DMS114 treated with DMSO at 0.1 percent for 48 hours (cell line): ENCODE measurements at regions not wholly inside any gene's neighbourhood (a gene's known extent, or its start where the extent isn't known, plus 50 kb on each side); places are given as distances from the start of the nearest gene placed in this dataset.
A peak's percentile ranks its signal among the peaks of the same experiment; 100 is the strongest.
"Not testable (repeated sequence)": the region's sequence is repeated elsewhere in the genome, so short reads cannot be mapped to it uniquely, and the experiment has no call there.

ENCODE experiments used
- DNase-seq: peaks from one replicate; lab custom pipeline; 2025; ENCODE audit not compliant: unreplicated experiment; lab: John Stamatoyannopoulos, UW

DNA sequence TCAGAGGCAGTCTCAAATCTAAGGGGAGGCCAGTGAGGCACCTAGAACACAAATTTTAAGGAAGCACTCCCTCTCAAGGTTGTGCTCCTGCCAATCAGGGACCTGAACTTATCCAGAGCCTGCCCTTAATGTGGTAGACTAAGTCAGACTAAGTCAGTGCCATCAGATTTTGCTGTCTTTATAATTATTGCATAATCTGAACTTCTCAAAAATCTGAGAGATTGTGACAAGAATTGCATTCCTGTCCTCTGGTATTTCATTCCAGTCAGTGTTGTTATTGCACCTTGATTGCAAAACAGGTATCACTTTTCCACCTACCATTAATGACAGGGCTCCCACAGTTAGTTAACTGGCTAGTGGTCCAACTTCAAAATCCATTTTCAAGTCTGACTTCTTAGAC is 197.1 kb upstream of the HCN1 start:
- no peak for DNase-seq

- DNase-seq: not testable (repeated sequence)
Observed at GRCh38 chr5:45890441-45891080, 194.4 kb upstream of the HCN1 start.

- DNase-seq: no peak
Observed at GRCh38 chr5:45862763-45863162, 166.6 kb upstream of the HCN1 start.

GRCh38 chr5:45847877-45848276 is 151.7 kb upstream of the HCN1 start:
- no peak for DNase-seq

DNA sequence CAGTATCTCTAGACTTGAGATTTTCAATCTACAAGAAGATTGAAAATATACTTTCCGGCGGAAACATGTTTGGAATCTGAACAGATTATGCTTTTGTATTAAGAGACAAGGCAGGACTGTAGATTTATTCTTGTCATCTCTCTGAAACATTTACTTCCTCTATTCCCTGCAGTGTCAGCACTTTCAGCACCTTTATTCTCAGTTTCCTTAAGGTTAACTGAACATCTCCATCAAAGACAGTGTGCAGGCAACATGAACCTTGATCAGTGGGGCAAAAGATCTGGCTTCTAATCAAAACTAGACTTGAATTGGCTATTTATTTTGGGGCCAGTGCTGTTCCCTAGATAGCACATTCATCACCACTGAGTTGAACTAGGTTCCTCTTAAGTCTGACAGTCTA is 129.9 kb upstream of the HCN1 start:
- DNase-seq: no peak

GRCh38 chr5:45800331-45800730 is 104.2 kb upstream of the HCN1 start:
- DNase-seq: no peak

DNA sequence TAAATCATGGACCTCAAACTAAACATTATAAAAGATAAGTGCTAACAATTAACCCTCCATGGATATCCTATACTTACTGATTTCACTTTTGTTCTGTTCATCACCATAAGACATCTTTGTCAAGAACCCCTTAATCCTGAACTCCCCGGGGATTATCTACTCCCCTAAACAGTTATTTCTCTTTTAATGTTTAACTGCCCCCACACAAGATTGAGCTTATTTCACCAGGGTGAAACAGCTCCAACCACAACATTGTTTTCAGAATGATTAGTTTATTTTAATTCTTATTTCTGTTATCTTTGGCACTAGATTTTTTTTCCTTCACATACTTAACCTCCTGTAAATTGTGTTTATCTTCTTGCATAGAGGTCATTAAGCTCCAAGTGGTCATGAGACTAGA is 103.2 kb upstream of the HCN1 start:
- DNase-seq: no peak

DNA sequence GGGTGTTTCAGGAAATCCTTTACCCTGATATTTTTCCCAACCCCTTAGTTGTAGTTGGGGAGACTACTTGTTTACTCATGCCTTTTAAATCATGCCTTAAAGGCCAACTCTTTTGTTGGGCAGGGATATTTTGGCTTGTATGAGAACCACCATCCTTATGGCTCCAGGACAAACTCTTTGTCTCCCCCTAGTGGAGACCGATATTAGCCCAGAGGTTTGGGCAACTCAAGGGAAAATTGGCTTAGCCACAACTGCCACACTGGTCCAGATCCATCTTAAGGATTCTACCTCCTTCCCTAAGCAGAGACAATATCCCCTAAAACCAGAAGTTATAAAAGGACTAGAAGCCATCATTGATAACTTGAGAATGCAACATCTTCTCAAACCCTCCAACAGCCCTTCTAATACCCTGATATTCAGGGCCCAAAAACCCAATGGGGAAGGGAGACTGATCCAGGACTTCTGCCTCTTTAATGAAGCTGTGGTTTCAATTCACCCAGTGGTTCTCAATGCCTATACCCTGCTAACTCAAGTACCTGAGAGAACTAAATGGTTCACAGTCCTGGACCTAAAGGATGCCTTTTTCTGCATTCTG is 100.9 kb upstream of the HCN1 start:
- no peak for DNase-seq

- DNase-seq: no peak
Observed at GRCh38 chr5:45795458-45795857, 99.3 kb upstream of the HCN1 start.

DNA sequence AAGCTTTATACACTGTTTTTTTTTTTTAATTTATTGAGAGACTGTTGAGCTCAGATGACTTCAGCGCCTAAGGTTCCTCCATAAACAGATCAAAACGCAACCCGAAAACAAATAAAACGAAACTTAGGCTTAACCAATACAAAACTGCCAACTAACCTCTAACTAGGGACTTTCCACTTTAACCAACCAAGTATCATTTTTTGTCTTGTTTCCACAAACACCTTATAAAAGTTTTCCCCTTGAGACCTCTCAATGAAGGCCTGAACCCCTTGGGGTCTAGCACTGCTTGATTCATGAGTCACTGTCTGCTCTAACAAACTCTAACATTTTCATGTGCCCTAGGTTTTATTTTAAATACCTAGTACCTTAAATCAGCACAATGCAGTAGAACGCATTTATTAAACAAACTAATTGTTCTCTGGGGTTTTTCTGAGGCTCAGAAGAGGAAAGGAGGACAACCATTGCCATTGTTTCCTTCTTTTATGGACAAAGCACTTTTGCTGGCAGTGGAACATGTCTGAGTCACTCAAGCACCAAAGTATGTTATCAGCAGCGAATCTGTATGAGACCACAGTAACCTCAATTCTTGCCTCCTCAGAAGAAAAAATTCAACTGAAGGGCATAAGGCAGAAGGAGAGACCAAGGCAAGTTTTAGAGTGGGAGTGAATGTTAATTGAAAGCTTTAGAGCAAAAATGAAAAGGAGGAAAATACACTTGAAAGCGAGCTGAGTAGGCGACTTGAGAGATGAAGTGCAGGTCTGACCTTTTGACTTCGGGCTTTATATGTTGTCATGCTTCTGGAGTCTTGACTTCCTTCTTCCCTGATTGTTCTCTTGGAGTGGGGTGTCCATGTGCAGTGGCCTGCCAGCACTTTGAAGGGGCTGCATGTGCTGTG is 97.7 kb upstream of the HCN1 start:
- no peak for DNase-seq

- no peak for DNase-seq
Observed at GRCh38 chr5:45779874-45780671, 83.9 kb upstream of the HCN1 start.

DNA sequence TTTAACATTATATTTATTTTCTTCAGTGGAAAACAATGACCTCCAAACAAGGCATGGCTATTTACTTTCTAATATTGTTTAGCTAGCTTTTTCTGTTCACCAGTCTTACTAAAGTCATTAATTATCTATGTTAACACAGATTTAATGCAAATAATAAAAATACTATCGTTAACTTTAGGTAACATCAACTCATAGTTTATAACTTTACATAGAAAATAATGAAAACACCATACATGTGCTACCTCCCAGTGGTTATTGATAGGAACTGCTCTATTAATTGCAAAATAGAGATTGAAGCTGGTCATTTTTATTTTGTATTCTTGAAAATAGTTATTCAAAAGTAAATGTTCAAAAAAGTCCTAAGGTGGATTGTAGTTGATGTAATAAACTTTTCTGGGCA is 78.3 kb upstream of the HCN1 start:
- DNase-seq: peak; percentile 1

DNA sequence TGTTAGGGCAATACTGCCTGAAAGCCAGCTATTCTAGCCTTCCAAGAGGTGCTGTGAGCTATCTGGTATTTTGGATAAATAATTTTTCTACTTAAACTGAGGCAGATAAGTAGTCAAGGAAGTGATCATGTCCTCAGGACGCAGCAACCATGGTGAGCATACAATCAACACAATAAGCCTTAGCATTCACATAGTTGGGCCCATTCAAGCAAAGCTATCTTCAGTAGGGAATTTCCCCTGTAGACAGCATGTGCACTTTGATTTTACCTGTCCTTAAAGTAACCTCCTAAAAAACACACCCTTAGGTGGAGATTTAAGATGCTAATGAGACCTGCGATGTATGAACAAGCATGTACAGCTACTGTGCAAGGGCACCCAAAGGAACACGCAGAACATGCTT is 76.2 kb upstream of the HCN1 start:
- DNase-seq: no peak

GRCh38 chr5:45765561-45765960 is 69.4 kb upstream of the HCN1 start:
- no peak for DNase-seq

- no peak for DNase-seq
Observed at GRCh38 chr5:45750574-45750973, 54.4 kb upstream of the HCN1 start.

GRCh38 chr5:45748511-45748910 is 52.3 kb upstream of the HCN1 start:
- DNase-seq: not testable (repeated sequence)
